ENCODE measurements at regions not wholly inside any gene's neighbourhood (a gene's known extent, or its start where the extent isn't known, plus 50 kb on each side); places are given as distances from the start of the nearest gene placed in this dataset.
A peak's percentile ranks its signal among the peaks of the same experiment; 100 is the strongest.

DNA sequence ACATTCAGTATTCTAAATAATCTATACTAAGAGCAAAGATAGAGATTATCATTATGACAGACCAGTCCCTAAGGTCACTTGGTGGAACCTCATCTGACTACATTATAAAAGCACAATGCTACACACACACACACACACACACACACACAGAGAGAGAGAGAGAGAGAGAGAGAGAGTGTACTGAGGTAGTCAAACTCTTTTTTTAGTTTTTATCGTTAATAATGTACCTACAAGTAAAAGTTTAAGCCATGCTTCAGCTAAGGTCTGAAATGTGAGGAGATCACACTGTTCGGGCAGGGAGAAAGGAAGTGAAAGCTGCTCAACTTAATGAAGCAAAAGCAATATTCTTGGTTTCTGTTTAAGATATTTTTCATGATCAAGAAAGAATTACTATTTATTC lies 75.8 kb upstream of the CCDC160 start:
- TF ChIP-seq, protein P1, sequence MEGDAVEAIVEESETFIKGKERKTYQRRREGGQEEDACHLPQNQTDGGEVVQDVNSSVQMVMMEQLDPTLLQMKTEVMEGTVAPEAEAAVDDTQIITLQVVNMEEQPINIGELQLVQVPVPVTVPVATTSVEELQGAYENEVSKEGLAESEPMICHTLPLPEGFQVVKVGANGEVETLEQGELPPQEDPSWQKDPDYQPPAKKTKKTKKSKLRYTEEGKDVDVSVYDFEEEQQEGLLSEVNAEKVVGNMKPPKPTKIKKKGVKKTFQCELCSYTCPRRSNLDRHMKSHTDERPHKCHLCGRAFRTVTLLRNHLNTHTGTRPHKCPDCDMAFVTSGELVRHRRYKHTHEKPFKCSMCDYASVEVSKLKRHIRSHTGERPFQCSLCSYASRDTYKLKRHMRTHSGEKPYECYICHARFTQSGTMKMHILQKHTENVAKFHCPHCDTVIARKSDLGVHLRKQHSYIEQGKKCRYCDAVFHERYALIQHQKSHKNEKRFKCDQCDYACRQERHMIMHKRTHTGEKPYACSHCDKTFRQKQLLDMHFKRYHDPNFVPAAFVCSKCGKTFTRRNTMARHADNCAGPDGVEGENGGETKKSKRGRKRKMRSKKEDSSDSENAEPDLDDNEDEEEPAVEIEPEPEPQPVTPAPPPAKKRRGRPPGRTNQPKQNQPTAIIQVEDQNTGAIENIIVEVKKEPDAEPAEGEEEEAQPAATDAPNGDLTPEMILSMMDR (IDR thresholded peaks at IDR 0.05; ENCODE audit: low read depth, low read length, missing control alignments), result no peak
- DNase-seq (ENCODE audit: extremely low read depth, low read depth), result no peak
- H3K4me3 ChIP-seq (replicated peaks; ENCODE audit: low read depth, low read length), result no peak overlapping the region

DNA sequence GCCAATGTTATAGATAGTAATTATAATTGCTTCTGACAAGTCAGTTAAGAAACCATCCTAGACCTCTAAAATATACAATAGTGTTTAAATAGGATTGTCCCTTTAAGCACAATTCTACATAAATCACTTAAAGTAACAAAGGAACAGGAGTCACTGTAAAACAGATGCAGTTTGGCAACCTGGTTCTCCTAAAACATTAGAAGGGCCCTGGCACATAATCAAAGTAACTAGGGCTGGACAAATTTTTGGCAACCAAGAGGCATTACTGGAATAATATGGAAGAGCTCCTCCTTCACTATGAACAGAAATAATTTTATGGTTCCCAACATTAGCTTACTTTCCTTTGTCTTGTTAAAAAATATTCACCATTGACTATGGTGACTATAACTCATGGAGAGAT lies 75.0 kb upstream of the CCDC160 start:
- no peak for DNase-seq (ENCODE audit: extremely low read depth, low read depth)
- TF ChIP-seq, protein P1 (IDR thresholded peaks at IDR 0.05; ENCODE audit: low read depth, low read length, missing control alignments), result no peak
- no peak overlapping the region for H3K4me3 ChIP-seq (replicated peaks; ENCODE audit: low read depth, low read length)

DNA sequence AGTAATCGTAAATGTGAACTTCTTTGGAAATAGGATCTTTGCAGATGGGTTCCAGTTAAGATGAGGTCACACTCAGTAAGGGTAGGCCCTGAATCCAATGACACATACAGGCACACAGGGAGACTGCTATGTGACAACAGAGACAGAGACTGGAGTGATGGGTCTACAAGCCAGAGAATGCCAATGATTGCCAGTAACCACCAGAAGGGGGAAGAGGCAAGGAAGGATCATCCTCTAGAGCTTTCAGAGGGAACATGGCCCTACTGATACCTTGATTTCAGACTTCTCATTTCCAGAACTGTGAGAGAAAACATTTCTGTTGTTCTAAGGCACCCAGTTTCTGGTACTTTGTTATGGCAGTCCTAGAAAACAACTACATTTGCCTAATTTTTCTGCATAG lies 73.1 kb upstream of the CCDC160 start:
- TF ChIP-seq, protein P1 (IDR thresholded peaks at IDR 0.05; ENCODE audit: low read depth, low read length, missing control alignments), result no peak
- no peak overlapping the region for H3K4me3 ChIP-seq (replicated peaks; ENCODE audit: low read depth, low read length)
- DNase-seq (ENCODE audit: extremely low read depth, low read depth), result no peak

DNA sequence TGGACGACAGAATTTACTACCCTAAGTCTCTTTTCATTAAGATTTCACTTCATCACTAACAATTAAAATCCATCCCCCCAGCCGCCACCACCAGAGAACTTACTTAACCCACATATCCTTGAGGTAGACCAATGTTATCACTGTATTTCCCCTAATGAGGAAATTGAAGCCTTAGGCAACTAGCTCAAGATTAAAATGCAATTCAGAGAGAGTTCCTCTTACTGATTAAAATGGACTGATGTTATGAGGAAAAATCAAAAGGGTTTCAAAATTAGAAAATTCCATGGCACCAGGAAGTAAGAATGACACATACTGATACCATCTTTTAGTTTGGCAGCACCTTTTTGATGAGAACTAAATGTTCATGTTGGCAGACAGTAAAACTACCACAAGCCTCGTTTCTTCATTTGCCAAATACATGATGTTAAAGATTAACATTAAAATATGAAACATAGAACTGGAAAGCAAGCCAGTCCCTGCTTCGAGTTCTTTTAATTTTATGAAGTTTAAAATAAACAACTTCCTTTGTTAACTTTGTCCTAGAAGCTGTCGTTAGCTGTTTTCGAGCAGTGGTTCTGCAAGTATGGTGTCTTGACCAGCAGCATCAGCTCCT lies 69.3 kb upstream of the CCDC160 start:
- TF ChIP-seq, protein P1 (IDR thresholded peaks at IDR 0.05; ENCODE audit: low read depth, low read length, missing control alignments), result no peak

DNA sequence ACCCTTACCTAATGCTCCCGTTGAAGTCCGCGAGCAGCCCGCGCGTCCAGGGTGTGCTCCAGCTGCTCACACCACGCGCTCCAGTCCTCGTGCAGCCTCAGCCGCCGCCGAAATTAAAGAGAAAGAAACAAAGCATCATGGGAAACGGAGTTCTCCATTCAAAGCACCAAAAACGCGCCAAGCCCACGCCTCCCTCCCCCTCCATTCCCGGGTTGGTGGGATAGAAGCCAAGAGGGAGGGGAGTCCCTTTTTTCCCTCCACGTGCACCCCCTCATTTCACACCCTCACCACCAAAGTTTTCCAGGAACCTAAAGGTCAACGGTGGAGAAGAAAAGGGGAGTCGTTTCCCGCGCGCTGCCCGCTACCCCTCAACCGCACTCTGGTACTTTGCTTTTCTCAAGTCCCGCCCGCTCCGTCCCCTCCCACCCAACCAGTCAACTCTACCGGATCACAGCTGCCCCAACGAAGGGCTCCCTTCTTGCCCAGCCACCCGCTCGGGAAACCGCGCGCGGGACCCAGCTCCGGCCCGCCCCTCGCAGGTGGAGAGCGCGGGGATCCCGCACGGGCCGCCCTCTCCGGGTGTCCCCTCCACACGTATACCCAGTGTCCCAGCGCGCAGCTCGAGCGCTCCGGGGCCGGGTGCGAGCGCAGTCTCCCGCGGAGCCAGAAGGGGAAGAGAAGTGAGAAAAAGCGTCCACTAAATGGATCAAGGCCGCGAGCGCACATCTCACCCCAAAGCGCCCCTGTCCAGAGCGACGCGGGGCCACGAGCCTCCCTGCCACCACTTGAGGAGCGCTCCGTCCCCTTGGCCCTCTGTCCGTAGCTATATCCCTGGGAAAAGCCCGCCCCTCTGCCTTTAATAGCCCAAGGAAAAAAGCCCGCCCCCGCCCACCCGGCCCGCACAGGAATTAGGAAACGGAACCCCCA lies 65.1 kb upstream of the CCDC160 start:
- TF ChIP-seq, protein P1 (IDR thresholded peaks at IDR 0.05; ENCODE audit: low read depth, low read length, missing control alignments), result no peak
- DNase-seq (ENCODE audit: extremely low read depth, low read depth), result no peak
- no peak overlapping the region for H3K4me3 ChIP-seq (replicated peaks; ENCODE audit: low read depth, low read length)

More for the DNA sequence above, 69.3 kb upstream of the CCDC160 start:
- DNase-seq (ENCODE audit: extremely low read depth, low read depth), result no peak
- H3K4me3 ChIP-seq (replicated peaks; ENCODE audit: low read depth, low read length), result no peak overlapping the region

DNA sequence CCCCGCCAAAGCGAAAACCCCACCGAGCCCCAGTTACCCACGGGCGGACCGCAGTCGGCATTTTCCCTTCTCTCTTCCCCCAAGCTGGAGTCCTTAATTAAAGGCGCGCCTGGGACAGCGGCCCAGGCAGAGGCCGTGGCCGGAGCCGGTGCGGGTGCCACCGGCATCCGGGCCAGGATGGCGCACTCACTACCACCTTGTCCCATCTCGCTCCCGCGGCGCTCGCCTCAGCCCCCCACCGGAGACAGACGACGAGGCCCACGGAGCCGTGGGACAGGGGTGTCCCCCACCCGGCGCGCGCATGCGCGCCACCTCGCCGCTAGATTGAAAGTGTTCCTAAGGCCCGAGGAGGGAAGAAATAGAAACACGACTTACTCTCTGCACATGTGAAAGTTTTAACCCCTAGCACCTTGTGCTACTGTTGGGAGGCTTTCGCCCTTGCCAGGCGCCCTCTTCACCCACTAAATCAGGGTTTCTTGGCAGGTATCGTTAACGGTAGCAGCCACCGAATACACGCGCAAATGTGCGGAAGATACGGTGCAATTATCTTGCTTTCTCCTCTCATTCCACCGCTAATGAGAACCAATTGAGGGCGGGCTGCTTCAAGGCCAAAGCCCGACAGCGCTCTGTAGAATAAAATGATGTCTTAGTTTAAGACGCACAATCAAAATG lies 64.3 kb upstream of the CCDC160 start:
- peak overlapping the region; percentile 21 for H3K4me3 ChIP-seq (replicated peaks; ENCODE audit: low read depth, low read length)
- DNase-seq (ENCODE audit: extremely low read depth, low read depth), result no peak
- TF ChIP-seq, protein P1 (IDR thresholded peaks at IDR 0.05; ENCODE audit: low read depth, low read length, missing control alignments), result no peak
